DND-41 (cell line): ENCODE measurements at regions not wholly inside any gene's neighbourhood (a gene's known extent, or its start where the extent isn't known, plus 50 kb on each side); places are given as distances from the start of the nearest gene placed in this dataset.

ENCODE experiments used
- ATAC-seq: fragments of 200-7000 bp; cut with Tn5 transposase; 3 replicates; pipeline ENCODE4 v1.9.1; 2021; ENCODE audit warnings: low read depth; ENCODE audit not compliant: insufficient read depth
- DNase-seq: peaks from one replicate; pipeline ENCODE4 v3.0.0-alpha.2; 2020
- H2AFZ ChIP-seq: 2 replicates; pipeline ENCODE4 v1.6.0; 2012; ENCODE audit warnings: low read depth, low read length
- H3K27ac ChIP-seq: 2 replicates; pipeline ENCODE4 v1.5.1; 2012; ENCODE audit warnings: low read length, inconsistent platforms
- H3K27me3 ChIP-seq: fragments of 200-600 bp; sonication (generic); 2 replicates; pipeline ENCODE4 v1.6.0; 2012; ENCODE audit warnings: low read length, mild to moderate bottlenecking, inconsistent platforms; ENCODE audit not compliant: insufficient read depth, poor library complexity
- H3K36me3 ChIP-seq: 2 replicates; pipeline ENCODE4 v1.5.1; 2012; ENCODE audit warnings: low read length, inconsistent platforms; ENCODE audit not compliant: insufficient read depth
- H3K4me1 ChIP-seq: 2 replicates; pipeline ENCODE4 v1.5.1; 2012; ENCODE audit warnings: mild to moderate bottlenecking, low read length; ENCODE audit not compliant: insufficient read depth
- H3K4me2 ChIP-seq: 2 replicates; pipeline ENCODE4 v1.6.0; 2012; ENCODE audit warnings: mild to moderate bottlenecking, moderate library complexity, low read length, inconsistent platforms; ENCODE audit not compliant: insufficient read depth
- H3K4me3 ChIP-seq, 2 experiments: fragments of 200-600 bp in 1 of 2; shearing (Covaris generic) in 1 of 2; 2 replicates each; pipeline ENCODE4 v1.5.1; 2012 to 2016; ENCODE audit warnings: inconsistent platforms in 2 of 2, low read length in 2 of 2, mild to moderate bottlenecking in 2 of 2, low read depth in 1 of 2, moderate library complexity in 1 of 2
- H3K79me2 ChIP-seq: 2 replicates; pipeline ENCODE4 v1.6.0; 2012; ENCODE audit warnings: low read length, inconsistent platforms; ENCODE audit not compliant: insufficient read depth
- H3K9ac ChIP-seq: 2 replicates; pipeline ENCODE4 v1.6.0; 2012; ENCODE audit warnings: low read depth, mild to moderate bottlenecking, inconsistent platforms, low read length, moderate library complexity
- H3K9me3 ChIP-seq: 2 replicates; pipeline ENCODE4 v1.5.1; 2012; ENCODE audit warnings: low read length, moderate library complexity, mild to moderate bottlenecking, inconsistent platforms; ENCODE audit not compliant: insufficient read depth, severe bottlenecking
- H4K20me1 ChIP-seq: 2 replicates; pipeline ENCODE4 v1.6.0; 2012; ENCODE audit warnings: low read length; ENCODE audit not compliant: insufficient read depth
- EZH2 ChIP-seq: IDR thresholded peaks from 3 replicates; pipeline ENCODE4 v1.6.1; 2012; ENCODE audit warnings: borderline replicate concordance, low read depth, mild to moderate bottlenecking, moderate library complexity, low read length, inconsistent platforms; ENCODE audit not compliant: severe bottlenecking
- TF ChIP-seq, protein P1 (sequence below): IDR thresholded peaks from 2 replicates; pipeline ENCODE4 v1.5.1; 2012; ENCODE audit warnings: borderline replicate concordance, low read length, moderate library complexity, mild to moderate bottlenecking; ENCODE audit not compliant: poor library complexity, severe bottlenecking; ENCODE audit errors: extremely low read depth

DNA sequence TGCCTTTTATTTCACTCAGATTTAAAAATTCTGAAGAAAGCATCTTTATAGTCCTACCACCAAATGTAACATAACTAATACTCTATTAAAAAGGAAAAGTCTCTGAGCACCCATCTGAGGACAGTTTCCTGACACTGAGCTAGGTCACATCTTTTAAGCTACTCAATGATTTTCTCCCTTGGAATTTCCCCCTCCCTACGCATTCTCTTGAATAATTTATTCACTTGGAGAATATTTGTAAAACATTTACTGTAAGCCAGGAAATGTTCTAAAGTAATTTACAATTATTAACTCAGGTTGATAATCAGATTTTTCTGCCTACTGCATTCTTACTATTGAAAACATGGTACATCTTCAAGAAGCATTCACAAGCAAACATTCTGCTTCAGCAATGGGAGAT is 297.2 kb upstream of the VSTM2A start:
- Histone ChIP-seq H3K9me3 (no peaks in the 10 kb centered on the region), H3K79me2 (no peaks in the 10 kb centered on the region), H3K27ac (no peak overlapping the region), H3K36me3 (no peaks in the 10 kb centered on the region), H3K4me3 (no peak overlapping the region), H3K4me2 (no peak overlapping the region), H3K4me1 (no peaks in the 10 kb centered on the region), H2AFZ (no peak overlapping the region), H3K27me3 (no peaks in the 10 kb centered on the region), H4K20me1 (no peaks in the 10 kb centered on the region), H3K9ac (no peak overlapping the region)
- no peak for DNase-seq
- no peak for ATAC-seq
- TF ChIP-seq, protein P1, sequence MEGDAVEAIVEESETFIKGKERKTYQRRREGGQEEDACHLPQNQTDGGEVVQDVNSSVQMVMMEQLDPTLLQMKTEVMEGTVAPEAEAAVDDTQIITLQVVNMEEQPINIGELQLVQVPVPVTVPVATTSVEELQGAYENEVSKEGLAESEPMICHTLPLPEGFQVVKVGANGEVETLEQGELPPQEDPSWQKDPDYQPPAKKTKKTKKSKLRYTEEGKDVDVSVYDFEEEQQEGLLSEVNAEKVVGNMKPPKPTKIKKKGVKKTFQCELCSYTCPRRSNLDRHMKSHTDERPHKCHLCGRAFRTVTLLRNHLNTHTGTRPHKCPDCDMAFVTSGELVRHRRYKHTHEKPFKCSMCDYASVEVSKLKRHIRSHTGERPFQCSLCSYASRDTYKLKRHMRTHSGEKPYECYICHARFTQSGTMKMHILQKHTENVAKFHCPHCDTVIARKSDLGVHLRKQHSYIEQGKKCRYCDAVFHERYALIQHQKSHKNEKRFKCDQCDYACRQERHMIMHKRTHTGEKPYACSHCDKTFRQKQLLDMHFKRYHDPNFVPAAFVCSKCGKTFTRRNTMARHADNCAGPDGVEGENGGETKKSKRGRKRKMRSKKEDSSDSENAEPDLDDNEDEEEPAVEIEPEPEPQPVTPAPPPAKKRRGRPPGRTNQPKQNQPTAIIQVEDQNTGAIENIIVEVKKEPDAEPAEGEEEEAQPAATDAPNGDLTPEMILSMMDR = no peak
- no peak for TF ChIP-seq EZH2

GRCh38 chr7:54249686-54250085 is 292.5 kb upstream of the VSTM2A start:
- Histone ChIP-seq H3K27me3 (no peaks in the 10 kb centered on the region), H3K79me2 (no peaks in the 10 kb centered on the region), H3K4me3 (no peak overlapping the region), H2AFZ (no peak overlapping the region), H3K36me3 (no peaks in the 10 kb centered on the region), H3K9me3 (no peaks in the 10 kb centered on the region), H3K27ac (no peak overlapping the region), H3K4me1 (no peaks in the 10 kb centered on the region), H4K20me1 (no peaks in the 10 kb centered on the region), H3K9ac (no peak overlapping the region), H3K4me2 (no peak overlapping the region)
- ATAC-seq (no peak), DNase-seq (no peak)
- no peak for TF ChIP-seq EZH2
- TF ChIP-seq, protein P1 = no peak

DNA sequence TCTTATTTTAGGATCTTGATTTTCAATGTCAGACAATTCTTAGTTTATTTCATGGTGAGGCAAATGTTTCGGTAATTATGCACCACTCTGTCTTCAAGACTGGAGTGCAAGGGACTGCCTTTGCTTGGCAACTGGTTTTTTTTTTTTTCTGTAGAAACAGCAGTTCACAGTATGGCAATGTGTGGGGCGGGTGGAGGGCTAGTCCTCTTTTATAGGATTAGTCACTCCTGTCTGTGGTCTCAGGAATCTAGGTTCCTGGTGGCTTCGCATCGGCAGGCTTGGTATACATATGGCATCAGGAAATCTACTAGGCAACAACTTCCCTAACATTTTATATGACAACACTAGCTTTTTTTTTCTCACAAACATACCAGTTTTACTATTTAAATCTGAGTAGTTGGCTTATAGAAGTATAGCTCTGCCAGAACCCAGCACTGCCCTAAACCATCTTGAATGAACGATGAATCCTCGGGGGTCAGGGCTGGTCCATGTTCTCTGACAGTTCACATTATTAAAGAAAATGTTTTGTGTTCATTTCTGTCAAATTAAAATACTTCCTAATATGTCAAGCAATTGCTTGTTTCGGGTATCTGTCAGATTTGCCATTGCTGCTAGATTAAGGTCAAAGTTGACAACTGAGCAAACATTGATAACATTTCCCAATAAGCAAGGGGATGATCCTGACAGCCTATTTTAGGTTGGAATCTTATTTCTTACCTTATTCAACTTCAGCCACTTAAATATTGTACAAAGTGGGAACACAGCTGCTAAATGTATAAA is 289.7 kb upstream of the VSTM2A start:
- Histone ChIP-seq H3K9ac (no peak overlapping the region), H3K36me3 (no peaks in the 10 kb centered on the region), H3K9me3 (no peaks in the 10 kb centered on the region), H3K4me2 (no peak overlapping the region), H3K4me1 (no peaks in the 10 kb centered on the region), H2AFZ (no peak overlapping the region), H3K4me3 (no peak overlapping the region), H3K27ac (no peak overlapping the region), H3K27me3 (no peaks in the 10 kb centered on the region), H3K79me2 (no peaks in the 10 kb centered on the region), H4K20me1 (no peaks in the 10 kb centered on the region)
- no peak for TF ChIP-seq EZH2
- TF ChIP-seq, protein P1 = no peak
- ATAC-seq = no peak
- no peak for DNase-seq

- H3K36me3 ChIP-seq = no peaks in the 10 kb centered on the region
- no peaks in the 10 kb centered on the region for H3K79me2 ChIP-seq
- no peaks in the 10 kb centered on the region for H3K9me3 ChIP-seq
- H3K4me2 ChIP-seq = no peak overlapping the region
- TF ChIP-seq EZH2 = no peak
- TF ChIP-seq, protein P1 = no peak
- no peak for DNase-seq
- no peaks in the 10 kb centered on the region for H3K27me3 ChIP-seq
- no peak overlapping the region for H2AFZ ChIP-seq
- no peaks in the 10 kb centered on the region for H4K20me1 ChIP-seq
- H3K9ac ChIP-seq = no peak overlapping the region
- no peak overlapping the region for H3K4me3 ChIP-seq
- ATAC-seq = no peak
- H3K4me1 ChIP-seq = no peaks in the 10 kb centered on the region
- H3K27ac ChIP-seq = no peak overlapping the region
Observed at GRCh38 chr7:54253036-54253373, 289.2 kb upstream of the VSTM2A start.
